H9 (cell line): ENCODE measurements at regions not wholly inside any gene's neighbourhood (a gene's known extent, or its start where the extent isn't known, plus 50 kb on each side); places are given as distances from the start of the nearest gene placed in this dataset.

Experiments used
- DNase-seq: peaks from one replicate; pipeline ENCODE4 v3.0.0-alpha.2; 2017
- H2AFZ ChIP-seq: one replicate; pipeline ENCODE4 v1.6.1; 2013; ENCODE audit warnings: mild to moderate bottlenecking, low read length, control low read depth, moderate library complexity
- H2AK5ac ChIP-seq: 2 replicates; pipeline ENCODE4 v1.6.1; 2013; ENCODE audit warnings: low read length, control low read depth, mixed read lengths; ENCODE audit not compliant: insufficient read length
- H2BK120ac ChIP-seq: one replicate; pipeline ENCODE4 v1.6.1; 2013; ENCODE audit warnings: low read depth, mild to moderate bottlenecking, low read length, control low read depth, inconsistent platforms; ENCODE audit not compliant: poor library complexity, severe bottlenecking
- H2BK12ac ChIP-seq: 2 replicates; pipeline ENCODE4 v1.6.1; 2013; ENCODE audit warnings: low read length, control low read depth, mixed read lengths, low read depth; ENCODE audit not compliant: insufficient read length
- H2BK15ac ChIP-seq: 2 replicates; pipeline ENCODE4 v1.6.1; 2013; ENCODE audit warnings: low read depth, low read length, control low read depth
- H2BK20ac ChIP-seq: one replicate; pipeline ENCODE4 v1.6.1; 2013; ENCODE audit warnings: low read depth, mild to moderate bottlenecking, low read length, control low read depth, inconsistent platforms; ENCODE audit not compliant: poor library complexity, severe bottlenecking
- H2BK5ac ChIP-seq: 2 replicates; pipeline ENCODE4 v1.6.1; 2013; ENCODE audit warnings: low read length, control low read depth, mixed read lengths; ENCODE audit not compliant: insufficient read length
- H3K14ac ChIP-seq: 2 replicates; pipeline ENCODE4 v1.6.1; 2013; ENCODE audit warnings: low read length, control low read depth; ENCODE audit not compliant: insufficient read depth
- H3K18ac ChIP-seq: 2 replicates; pipeline ENCODE4 v1.6.1; 2013; ENCODE audit warnings: low read depth, mild to moderate bottlenecking, mixed read lengths, low read length, control low read depth; ENCODE audit not compliant: insufficient read length
- H3K23ac ChIP-seq: 2 replicates; pipeline ENCODE4 v1.6.1; 2013; ENCODE audit warnings: low read length, control low read depth, mixed read lengths, low read depth; ENCODE audit not compliant: insufficient read length
- H3K23me2 ChIP-seq: 2 replicates; pipeline ENCODE4 v1.6.1; 2013; ENCODE audit warnings: low read depth, mild to moderate bottlenecking, mixed read lengths, low read length, control low read depth; ENCODE audit not compliant: insufficient read length, poor library complexity, severe bottlenecking
- H3K27ac ChIP-seq: 2 replicates; pipeline ENCODE4 v1.5.1; 2013; ENCODE audit warnings: low read length, control low read depth, mixed read lengths, low read depth; ENCODE audit not compliant: insufficient read length
- H3K27me3 ChIP-seq: 2 replicates; pipeline ENCODE4 v1.6.1; 2013; ENCODE audit warnings: low read length, control low read depth, inconsistent platforms; ENCODE audit not compliant: insufficient read depth
- H3K4ac ChIP-seq: 2 replicates; pipeline ENCODE4 v1.6.1; 2013; ENCODE audit warnings: low read depth, mild to moderate bottlenecking, control low read depth, inconsistent platforms, low read length, moderate library complexity
- H3K4me1 ChIP-seq: 2 replicates; pipeline ENCODE4 v1.6.1; 2013; ENCODE audit warnings: low read length, control low read depth, inconsistent platforms; ENCODE audit not compliant: insufficient read depth
- H3K4me2 ChIP-seq: 2 replicates; pipeline ENCODE4 v1.6.1; 2013; ENCODE audit warnings: low read length, control low read depth, mixed read lengths; ENCODE audit not compliant: insufficient read length, insufficient read depth
- H3K56ac ChIP-seq: 2 replicates; pipeline ENCODE4 v1.6.1; 2013; ENCODE audit warnings: low read depth, mild to moderate bottlenecking, mixed read lengths, low read length, control low read depth; ENCODE audit not compliant: insufficient read length
- H3K79me1 ChIP-seq: 2 replicates; pipeline ENCODE4 v1.6.1; 2013; ENCODE audit warnings: low read depth, mild to moderate bottlenecking, moderate library complexity, low read length, control low read depth, inconsistent platforms; ENCODE audit not compliant: insufficient read depth, poor library complexity, severe bottlenecking
- H3K79me2 ChIP-seq: 2 replicates; pipeline ENCODE4 v1.6.1; 2013; ENCODE audit warnings: low read length, control low read depth, inconsistent platforms; ENCODE audit not compliant: insufficient read depth
- H3K9ac ChIP-seq: 2 replicates; pipeline ENCODE4 v1.6.1; 2013; ENCODE audit warnings: low read length, control low read depth, mixed read lengths; ENCODE audit not compliant: insufficient read length; ENCODE audit errors: extremely low read depth
- H3K9me3 ChIP-seq: one replicate; pipeline ENCODE4 v1.6.1; 2013; ENCODE audit warnings: low read depth, low read length, inconsistent platforms; ENCODE audit not compliant: control insufficient read depth
- H3T11ph ChIP-seq: one replicate; pipeline ENCODE4 v1.6.1; 2013; ENCODE audit warnings: mild to moderate bottlenecking, low read length, control low read depth, inconsistent platforms
- H4K20me1 ChIP-seq: one replicate; pipeline ENCODE4 v1.6.1; 2013; ENCODE audit not compliant: control insufficient read depth, insufficient read length, insufficient read depth
- H4K5ac ChIP-seq: 2 replicates; pipeline ENCODE4 v1.6.1; 2013; ENCODE audit warnings: low read depth, mild to moderate bottlenecking, mixed read lengths, low read length, control low read depth; ENCODE audit not compliant: insufficient read length
- H4K8ac ChIP-seq: replicated peaks from 2 replicates; pipeline ENCODE4 v1.6.1; 2013; ENCODE audit warnings: low read length, control low read depth, mixed read lengths, low read depth; ENCODE audit not compliant: insufficient read length
- H4K91ac ChIP-seq: 2 replicates; pipeline ENCODE4 v1.6.1; 2013; ENCODE audit warnings: low read depth, mild to moderate bottlenecking, moderate library complexity, mixed read lengths, low read length, control low read depth; ENCODE audit not compliant: insufficient read length
- H3K27ac Mint-ChIP-seq, 3 experiments: 2 replicates in 2 of 3; 3 replicates in 1 of 3; pipeline ENCODE4 v1.8.0; 2020 to 2021; ENCODE audit warnings: mixed read lengths in 3 of 3, mild to moderate bottlenecking in 1 of 3, moderate library complexity in 1 of 3
- H3K27me3 Mint-ChIP-seq: 2 replicates; pipeline ENCODE4 v1.8.0; 2021; ENCODE audit warnings: low read depth, mild to moderate bottlenecking, moderate library complexity, mixed read lengths
- H3K36me3 Mint-ChIP-seq, 3 experiments: 2 replicates in 2 of 3; 3 replicates in 1 of 3; pipeline ENCODE4 v1.8.0; 2020 to 2021; ENCODE audit warnings: low read depth in 3 of 3, mixed read lengths in 3 of 3; ENCODE audit not compliant: insufficient read depth in 1 of 3
- H3K4me1 Mint-ChIP-seq, 2 experiments: 2 replicates each; pipeline ENCODE4 v1.8.0; 2020; ENCODE audit warnings: mixed read lengths in 2 of 2
- H3K4me3 Mint-ChIP-seq, 2 experiments: 2 replicates in 1 of 2; 3 replicates in 1 of 2; pipeline ENCODE4 v1.8.0; 2020 to 2021; ENCODE audit warnings: mild to moderate bottlenecking in 2 of 2, mixed read lengths in 2 of 2, moderate library complexity in 1 of 2
- H3K9me3 Mint-ChIP-seq, 2 experiments: 2 replicates in 1 of 2; 3 replicates in 1 of 2; pipeline ENCODE4 v1.8.0; 2020; ENCODE audit warnings: mild to moderate bottlenecking in 2 of 2, mixed read lengths in 2 of 2, moderate library complexity in 1 of 2
- CTCF ChIP-seq: fragments of 200-600 bp; sonication (generic); conservative IDR thresholded peaks from 3 replicates; pipeline ENCODE4 v1.8.0; 2021; ENCODE audit warnings: antibody characterized with exemption, mild to moderate bottlenecking
- WGBS: extraction: QIAGEN DNeasy Blood & Tissue Kit; methylation state at CpG from one replicate; pipeline ENCODE4 v1.1.7; 2013; ENCODE audit warnings: missing lambda C conversion rate, low lambda C conversion rate, mixed read lengths; ENCODE audit not compliant: insufficient read length; ENCODE audit errors: extremely low coverage; 5-methylcytosine and 5-hydroxymethylcytosine counted together

DNA sequence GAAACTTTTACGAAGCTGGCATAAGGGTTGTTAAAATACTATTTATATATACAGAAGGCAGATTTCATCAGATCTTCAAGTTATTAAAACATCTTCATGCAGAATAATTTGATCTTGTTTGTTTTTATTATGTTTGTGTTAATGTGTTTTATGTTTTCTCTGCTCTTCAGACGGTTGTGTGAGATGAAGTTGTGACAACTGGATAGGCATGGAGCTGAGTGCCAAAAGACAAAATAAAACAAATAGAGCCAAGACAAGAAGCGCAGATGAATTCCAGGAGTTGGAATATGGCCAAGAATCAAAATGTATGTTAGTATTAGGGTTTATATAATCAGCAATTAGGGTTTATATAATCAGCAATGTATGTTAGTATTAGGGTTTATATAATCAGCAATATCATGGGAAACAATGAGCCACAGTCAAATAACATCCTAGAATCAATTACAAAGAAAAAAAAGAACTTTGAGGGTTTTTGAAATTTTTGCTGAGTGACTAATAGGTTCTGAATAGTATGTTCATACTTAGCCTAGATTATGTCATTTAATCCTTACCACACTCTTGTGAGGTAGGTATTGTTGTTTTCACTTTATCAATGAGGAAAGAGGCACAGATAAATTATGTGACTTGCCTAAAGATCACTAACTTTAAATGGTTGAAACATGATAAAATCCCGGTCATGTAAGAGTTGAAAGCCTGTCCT, 488.0 kb upstream of the STEAP1 start:
- Histone ChIP-seq H3K27ac (no peak overlapping the region), H3K9ac (no peak overlapping the region), H3K79me1 (no peaks in the 10 kb centered on the region), H2BK120ac (no peak overlapping the region), H4K8ac (no peak overlapping the region), H3K79me2 (no peaks in the 10 kb centered on the region), H2BK12ac (no peak overlapping the region), H4K91ac (no peak overlapping the region), H3K23ac (no peak overlapping the region), H3K4me2 (no peak overlapping the region), H2BK5ac (no peak overlapping the region), H3K18ac (no peak overlapping the region), H3K14ac (no peak overlapping the region), H2AFZ (no peak overlapping the region), H3K56ac (no peak overlapping the region), H2BK20ac (no peak overlapping the region), H3K27me3 (no peaks in the 10 kb centered on the region), H3K9me3 (no peaks in the 10 kb centered on the region), H2AK5ac (no peak overlapping the region), H4K20me1 (no peaks in the 10 kb centered on the region), H3K23me2 (no peaks in the 10 kb centered on the region), H2BK15ac (no peak overlapping the region), H3K4me1 (no peaks in the 10 kb centered on the region), H3T11ph (no peak overlapping the region), H4K5ac (no peak overlapping the region), H3K4ac (no peak overlapping the region)
- WGBS: no CpG with 5 or more reads among the region's 4 CpGs
- no peaks in the 10 kb centered on the region for H3K36me3 Mint-ChIP-seq
- H3K9me3 Mint-ChIP-seq: no peaks in the 10 kb centered on the region; a peak in 1 of 5 replicates
- no peak for TF ChIP-seq CTCF
- DNase-seq: no peak
- H3K27ac Mint-ChIP-seq: no peak overlapping the region
- no peaks in the 10 kb centered on the region for H3K4me1 Mint-ChIP-seq
- no peaks in the 10 kb centered on the region for H3K27me3 Mint-ChIP-seq
- H3K4me3 Mint-ChIP-seq: no peak overlapping the region
